ENCODE measurements at regions not wholly inside any gene's neighbourhood (a gene's known extent, or its start where the extent isn't known, plus 50 kb on each side); places are given as distances from the start of the nearest gene placed in this dataset.

DNA sequence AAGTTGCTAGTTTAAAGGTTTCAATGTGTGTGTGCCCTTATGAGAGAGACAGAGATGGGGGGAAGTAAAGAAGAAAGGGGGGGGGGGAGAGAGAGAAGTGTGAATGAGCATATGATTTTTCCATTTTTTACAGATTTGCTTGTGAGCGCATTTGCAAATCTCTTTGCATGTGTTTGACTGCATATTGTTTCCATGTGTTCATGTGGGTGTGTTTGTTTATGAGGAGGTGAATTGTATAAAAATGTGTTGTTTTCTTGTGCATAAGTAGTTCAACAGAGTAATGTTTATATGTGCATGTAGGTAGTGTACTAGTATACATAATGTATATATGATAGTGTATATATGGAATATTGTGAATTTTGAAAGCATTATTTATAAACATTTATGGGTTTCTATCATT lies 205.9 kb upstream of the SPAG17 start:
- H3F3A ChIP-seq (replicated peaks; ENCODE audit: insufficient read depth) = no peaks in the 10 kb centered on the region

DNA sequence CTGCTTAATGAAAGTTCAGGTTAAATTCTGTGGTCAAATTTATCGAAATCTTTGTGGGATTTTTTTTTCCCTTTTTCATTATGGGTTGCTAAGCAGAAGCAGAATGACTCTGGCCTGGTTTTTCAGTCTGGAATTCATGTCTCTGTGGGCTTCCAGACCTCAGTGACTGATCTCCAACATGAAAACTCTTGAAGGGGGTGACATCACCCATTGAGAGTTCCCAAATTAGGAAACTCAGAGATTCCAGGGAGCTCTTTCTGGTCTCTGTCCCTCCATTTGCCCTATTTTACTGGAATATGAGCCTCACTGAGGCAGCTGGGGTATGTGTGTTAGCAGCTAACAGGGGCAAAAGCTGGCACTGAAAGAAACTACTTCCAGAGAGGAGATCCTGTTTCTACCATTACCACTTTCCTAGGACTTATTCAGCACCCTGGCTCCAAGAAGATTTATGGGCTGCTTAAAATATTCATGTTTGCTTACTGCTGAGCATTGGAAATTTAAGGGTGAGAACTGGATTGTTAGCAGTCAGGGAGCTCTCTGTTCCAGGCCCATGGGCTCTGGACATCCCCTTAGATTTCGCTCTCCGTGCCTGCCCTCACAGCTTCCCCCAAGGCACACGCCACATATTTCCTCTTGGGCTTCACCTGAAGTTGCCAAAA lies 203.4 kb upstream of the SPAG17 start:
- no peaks in the 10 kb centered on the region for H3F3A ChIP-seq (replicated peaks; ENCODE audit: insufficient read depth)
- H2AFZ ChIP-seq (ENCODE audit: low read depth) = no peak overlapping the region
- no peaks in the 10 kb centered on the region for H3K27me3 ChIP-seq (ENCODE audit: insufficient read depth)
- no peak for TF ChIP-seq FOXJ3 (CRISPR knock-in tag; IDR thresholded peaks at IDR 0.05)
- no peak for TF ChIP-seq NFIC (IDR thresholded peaks at IDR 0.05; ENCODE audit: borderline replicate concordance)
- TF ChIP-seq RXRA (IDR thresholded peaks at IDR 0.05; ENCODE audit: borderline replicate concordance, low read depth) = no peak
- TF ChIP-seq, protein P1, sequence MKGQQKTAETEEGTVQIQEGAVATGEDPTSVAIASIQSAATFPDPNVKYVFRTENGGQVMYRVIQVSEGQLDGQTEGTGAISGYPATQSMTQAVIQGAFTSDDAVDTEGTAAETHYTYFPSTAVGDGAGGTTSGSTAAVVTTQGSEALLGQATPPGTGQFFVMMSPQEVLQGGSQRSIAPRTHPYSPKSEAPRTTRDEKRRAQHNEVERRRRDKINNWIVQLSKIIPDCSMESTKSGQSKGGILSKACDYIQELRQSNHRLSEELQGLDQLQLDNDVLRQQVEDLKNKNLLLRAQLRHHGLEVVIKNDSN (IDR thresholded peaks at IDR 0.05; ENCODE audit: borderline replicate concordance, low read depth) = no peak
- TF ChIP-seq, protein P2, sequence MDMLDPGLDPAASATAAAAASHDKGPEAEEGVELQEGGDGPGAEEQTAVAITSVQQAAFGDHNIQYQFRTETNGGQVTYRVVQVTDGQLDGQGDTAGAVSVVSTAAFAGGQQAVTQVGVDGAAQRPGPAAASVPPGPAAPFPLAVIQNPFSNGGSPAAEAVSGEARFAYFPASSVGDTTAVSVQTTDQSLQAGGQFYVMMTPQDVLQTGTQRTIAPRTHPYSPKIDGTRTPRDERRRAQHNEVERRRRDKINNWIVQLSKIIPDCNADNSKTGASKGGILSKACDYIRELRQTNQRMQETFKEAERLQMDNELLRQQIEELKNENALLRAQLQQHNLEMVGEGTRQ (IDR thresholded peaks at IDR 0.05; ENCODE audit: borderline replicate concordance, low read depth, low read length) = no peak
- TF ChIP-seq JUND (IDR thresholded peaks at IDR 0.05) = no peak
- TF ChIP-seq GABPA (IDR thresholded peaks at IDR 0.05; ENCODE audit: low read depth) = no peak
- no peak for TF ChIP-seq GATA2 (CRISPR knock-in tag; IDR thresholded peaks at IDR 0.05)
- H3K4me1 ChIP-seq (ENCODE audit: control insufficient read depth in 1 of 2, insufficient read depth in 2 of 2, low read depth in 1 of 2, low read length in 1 of 2) = no peaks in the 10 kb centered on the region
- H3K4me2 ChIP-seq = no peak overlapping the region
- H3K9ac ChIP-seq = no peak overlapping the region
- ChIA-PET POLR2A (no interaction called here), CTCF (no interaction called here)
- no peaks in the 10 kb centered on the region for H3K9me3 ChIP-seq
- H3K9me2 ChIP-seq = no peaks in the 10 kb centered on the region
- 4% methylated on average over 4 of the region's 4 CpGs for WGBS (ENCODE audit: low lambda C conversion rate)
- no peaks in the 10 kb centered on the region for H3K79me2 ChIP-seq (ENCODE audit: insufficient read depth)
- H4K20me1 ChIP-seq (ENCODE audit: insufficient read depth) = no peaks in the 10 kb centered on the region
- no peak overlapping the region for H3K27ac ChIP-seq (ENCODE audit: low read depth in 2 of 2, low read length in 1 of 2)
- H3K36me3 ChIP-seq (replicated peaks in 1 of 2; ENCODE audit: control insufficient read depth in 1 of 2, insufficient read depth in 2 of 2, low read length in 1 of 2) = no peaks in the 10 kb centered on the region
- no peak for DNase-seq
- no peak overlapping the region for H3K4me3 ChIP-seq (ENCODE audit: low read depth in 2 of 2, low read length in 1 of 2)

More for the DNA sequence above, 205.9 kb upstream of the SPAG17 start:
- Histone ChIP-seq H3K79me2 (ENCODE audit: insufficient read depth) (no peaks in the 10 kb centered on the region), H3K4me1 (ENCODE audit: control insufficient read depth in 1 of 2, insufficient read depth in 2 of 2, low read depth in 1 of 2, low read length in 1 of 2) (no peaks in the 10 kb centered on the region), H2AFZ (ENCODE audit: low read depth) (no peak overlapping the region), H3K9me2 (no peaks in the 10 kb centered on the region), H3K4me2 (no peak overlapping the region), H3K36me3 (replicated peaks in 1 of 2; ENCODE audit: control insufficient read depth in 1 of 2, insufficient read depth in 2 of 2, low read length in 1 of 2) (no peaks in the 10 kb centered on the region), H3K27me3 (ENCODE audit: insufficient read depth) (no peaks in the 10 kb centered on the region), H3K9me3 (no peaks in the 10 kb centered on the region), H3K9ac (no peak overlapping the region), H4K20me1 (ENCODE audit: insufficient read depth) (no peaks in the 10 kb centered on the region), H3K4me3 (ENCODE audit: low read depth in 2 of 2, low read length in 1 of 2) (no peak overlapping the region), H3K27ac (ENCODE audit: low read depth in 2 of 2, low read length in 1 of 2) (no peak overlapping the region)
- TF ChIP-seq, protein P3, sequence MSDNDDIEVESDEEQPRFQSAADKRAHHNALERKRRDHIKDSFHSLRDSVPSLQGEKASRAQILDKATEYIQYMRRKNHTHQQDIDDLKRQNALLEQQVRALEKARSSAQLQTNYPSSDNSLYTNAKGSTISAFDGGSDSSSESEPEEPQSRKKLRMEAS (IDR thresholded peaks at IDR 0.05; ENCODE audit: low read depth) = no peak
- TF ChIP-seq EZH2phosphoT487 (IDR thresholded peaks at IDR 0.05; ENCODE audit: borderline replicate concordance, low read depth) (no peak), YY1 (IDR thresholded peaks at IDR 0.05; ENCODE audit: low read depth) (no peak), SIN3A (IDR thresholded peaks at IDR 0.05; ENCODE audit: borderline replicate concordance, low read depth, low read length) (no peak), MEF2A (IDR thresholded peaks at IDR 0.05; ENCODE audit: borderline replicate concordance, low read depth) (no peak), ELF1 (IDR thresholded peaks at IDR 0.05) (no peak), RAD21 (IDR thresholded peaks at IDR 0.05; ENCODE audit: low read length) (no peak), RFX5 (IDR thresholded peaks at IDR 0.05; ENCODE audit: low read length) (no peak), MXI1 (IDR thresholded peaks at IDR 0.05; ENCODE audit: low read depth, low read length) (no peak), GATA2 (CRISPR knock-in tag; IDR thresholded peaks at IDR 0.05) (no peak)
- TF ChIP-seq, protein P4, sequence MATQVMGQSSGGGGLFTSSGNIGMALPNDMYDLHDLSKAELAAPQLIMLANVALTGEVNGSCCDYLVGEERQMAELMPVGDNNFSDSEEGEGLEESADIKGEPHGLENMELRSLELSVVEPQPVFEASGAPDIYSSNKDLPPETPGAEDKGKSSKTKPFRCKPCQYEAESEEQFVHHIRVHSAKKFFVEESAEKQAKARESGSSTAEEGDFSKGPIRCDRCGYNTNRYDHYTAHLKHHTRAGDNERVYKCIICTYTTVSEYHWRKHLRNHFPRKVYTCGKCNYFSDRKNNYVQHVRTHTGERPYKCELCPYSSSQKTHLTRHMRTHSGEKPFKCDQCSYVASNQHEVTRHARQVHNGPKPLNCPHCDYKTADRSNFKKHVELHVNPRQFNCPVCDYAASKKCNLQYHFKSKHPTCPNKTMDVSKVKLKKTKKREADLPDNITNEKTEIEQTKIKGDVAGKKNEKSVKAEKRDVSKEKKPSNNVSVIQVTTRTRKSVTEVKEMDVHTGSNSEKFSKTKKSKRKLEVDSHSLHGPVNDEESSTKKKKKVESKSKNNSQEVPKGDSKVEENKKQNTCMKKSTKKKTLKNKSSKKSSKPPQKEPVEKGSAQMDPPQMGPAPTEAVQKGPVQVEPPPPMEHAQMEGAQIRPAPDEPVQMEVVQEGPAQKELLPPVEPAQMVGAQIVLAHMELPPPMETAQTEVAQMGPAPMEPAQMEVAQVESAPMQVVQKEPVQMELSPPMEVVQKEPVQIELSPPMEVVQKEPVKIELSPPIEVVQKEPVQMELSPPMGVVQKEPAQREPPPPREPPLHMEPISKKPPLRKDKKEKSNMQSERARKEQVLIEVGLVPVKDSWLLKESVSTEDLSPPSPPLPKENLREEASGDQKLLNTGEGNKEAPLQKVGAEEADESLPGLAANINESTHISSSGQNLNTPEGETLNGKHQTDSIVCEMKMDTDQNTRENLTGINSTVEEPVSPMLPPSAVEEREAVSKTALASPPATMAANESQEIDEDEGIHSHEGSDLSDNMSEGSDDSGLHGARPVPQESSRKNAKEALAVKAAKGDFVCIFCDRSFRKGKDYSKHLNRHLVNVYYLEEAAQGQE (IDR thresholded peaks at IDR 0.05; ENCODE audit: low read depth, low read length) = no peak
- TF ChIP-seq, protein P5, sequence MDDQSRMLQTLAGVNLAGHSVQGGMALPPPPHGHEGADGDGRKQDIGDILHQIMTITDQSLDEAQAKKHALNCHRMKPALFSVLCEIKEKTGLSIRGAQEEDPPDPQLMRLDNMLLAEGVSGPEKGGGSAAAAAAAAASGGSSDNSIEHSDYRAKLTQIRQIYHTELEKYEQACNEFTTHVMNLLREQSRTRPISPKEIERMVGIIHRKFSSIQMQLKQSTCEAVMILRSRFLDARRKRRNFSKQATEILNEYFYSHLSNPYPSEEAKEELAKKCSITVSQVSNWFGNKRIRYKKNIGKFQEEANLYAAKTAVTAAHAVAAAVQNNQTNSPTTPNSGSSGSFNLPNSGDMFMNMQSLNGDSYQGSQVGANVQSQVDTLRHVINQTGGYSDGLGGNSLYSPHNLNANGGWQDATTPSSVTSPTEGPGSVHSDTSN (IDR thresholded peaks at IDR 0.05) = no peak
- ChIA-PET POLR2A (no interaction called here), CTCF (no interaction called here)
- 3% methylated on average over 1 of the region's 1 CpG for WGBS (ENCODE audit: low lambda C conversion rate)
- DNase-seq = no peak

All from SK-N-SH (cell line).